Ovary (tissue), 7 donors: ENCODE measurements at regions not wholly inside any gene's neighbourhood (a gene's known extent, or its start where the extent isn't known, plus 50 kb on each side); places are given as distances from the start of the nearest gene placed in this dataset.

Experiments used
- DNase-seq, 5 donors: peaks; one replicate each; pipeline ENCODE4 v3.0.0-alpha.2; 2019 to 2020
- H3K27ac ChIP-seq, 2 donors: fragments of 200-600 bp; one replicate each; pipeline versions ENCODE4 v1.5.1 to v1.8.0; 2019 to 2022
- H3K27me3 ChIP-seq: fragments of 200-600 bp; one replicate; pipeline ENCODE4 v1.8.0; 2022
- H3K36me3 ChIP-seq: fragments of 200-600 bp; sonication (generic); one replicate; pipeline ENCODE4 v1.5.1; 2019
- H3K4me1 ChIP-seq: one replicate; pipeline ENCODE4 v1.8.1; 2013; ENCODE audit warnings: mild to moderate bottlenecking, moderate library complexity; ENCODE audit not compliant: insufficient read depth
- H3K4me3 ChIP-seq: fragments of 200-600 bp; sonication (generic); one replicate; pipeline ENCODE4 v1.5.1; 2017
- H3K9me3 ChIP-seq, 2 donors: fragments of 200-600 bp in 1 of 2; sonication (generic) in 1 of 2; one replicate each; pipeline versions ENCODE4 v1.5.1 to v1.8.1; 2013 to 2019; ENCODE audit warnings: mild to moderate bottlenecking in 1 of 2, moderate library complexity in 1 of 2
- CTCF ChIP-seq, 3 donors: fragments of 450-650 bp in 2 of 3; fragments of 200-600 bp in 1 of 3; IDR thresholded peaks; one replicate each; pipeline versions ENCODE4 v1.5.1 to v1.8.0; 2016 to 2022; ENCODE audit warnings: antibody characterized with exemption in 3 of 3, mild to moderate bottlenecking in 1 of 3
- EP300 ChIP-seq: sonication (generic); formaldehyde crosslinking; IDR thresholded peaks from one replicate; pipeline ENCODE4 v1.6.1; 2017; ENCODE audit warnings: antibody characterized with exemption
- POLR2A ChIP-seq: fragments of 450-650 bp; IDR thresholded peaks from one replicate; pipeline ENCODE4 v1.6.1; 2017; ENCODE audit warnings: antibody characterized with exemption, mild to moderate bottlenecking, moderate library complexity
- WGBS, 3 donors: extraction: QIAGEN DNeasy Blood & Tissue Kit in 1 of 3; methylation state at CpG; one replicate each; pipeline versions ENCODE4 v1.1.5 to v1.1.7; 2013 to 2017; 5-methylcytosine and 5-hydroxymethylcytosine counted together
- intact Hi-C, 4 donors: fragments of 100-400 bp; cut with DNase I; formaldehyde crosslinking; loops; one replicate each; pipeline versions ENCODE4 v1.11.0 to v1.15.1; 2022 to 2023
- donor health status: DM: no; HTN: no; CAD: no; lungs with moderate emphysema.
- donor health status: DM: no; HTN: no; CAD: no.
- donor health status: Bipolar disorder and iron deficiency.
- donor health status: DM: no; HTN: no; CAD: no.
- donor health status: DM: yes; HTN: yes; CAD: no.

GRCh38 chr6:1479601-1480221 lies 90.3 kb downstream of the FOXF2 start:
- Histone ChIP-seq H3K36me3 (no peaks in the 10 kb centered on the region), H3K4me3 (no peak overlapping the region), H3K27me3 (no peaks in the 10 kb centered on the region), H3K4me1 (no peaks in the 10 kb centered on the region), H3K27ac (no peak overlapping the region), H3K9me3 (no peaks in the 10 kb centered on the region)
- TF ChIP-seq POLR2A (no peak), EP300 (no peak)
- 45 to 47% (median 47%) methylated on average over 3 of the region's 3 CpGs for WGBS, 3 donors
- DNase-seq, result no peak
- intact Hi-C loops, result no loop called here

- 61 to 83% (median 81%) methylated on average over 1 of the region's 1 CpG for WGBS, 3 donors
- DNase-seq, result no peak
- no peaks in the 10 kb centered on the region for H3K36me3 ChIP-seq
- no peaks in the 10 kb centered on the region for H3K27me3 ChIP-seq
- no peaks in the 10 kb centered on the region for H3K4me1 ChIP-seq
- TF ChIP-seq EP300 (no peak), CTCF (IDR thresholded peaks at IDR 0.05) (no peak), POLR2A (no peak)
- H3K4me3 ChIP-seq, result no peak overlapping the region
- no peaks in the 10 kb centered on the region for H3K9me3 ChIP-seq
- H3K27ac ChIP-seq, result no peak overlapping the region
- intact Hi-C loops, result no loop called here
Observed at GRCh38 chr6:1481286-1481685, 91.9 kb downstream of the FOXF2 start.

- TF ChIP-seq CTCF (IDR thresholded peaks at IDR 0.05) (no peak), POLR2A (no peak), EP300 (no peak)
- no peaks in the 10 kb centered on the region for H3K4me1 ChIP-seq
- intact Hi-C loops, result no loop called here
- no peak overlapping the region for H3K27ac ChIP-seq
- no peak overlapping the region for H3K4me3 ChIP-seq
- DNase-seq, result no peak
- no peaks in the 10 kb centered on the region for H3K9me3 ChIP-seq
- WGBS, 3 donors, result 91 to 94% (median 92%) methylated on average over 9 of the region's 9 CpGs
- no peaks in the 10 kb centered on the region for H3K36me3 ChIP-seq
- no peaks in the 10 kb centered on the region for H3K27me3 ChIP-seq
Observed at GRCh38 chr6:1482381-1483166, 93.2 kb downstream of the FOXF2 start.

- TF ChIP-seq CTCF (IDR thresholded peaks at IDR 0.05) (no peak), POLR2A (no peak), EP300 (no peak)
- Histone ChIP-seq H3K4me1 (no peaks in the 10 kb centered on the region), H3K4me3 (no peak overlapping the region), H3K27me3 (no peaks in the 10 kb centered on the region), H3K9me3 (no peaks in the 10 kb centered on the region), H3K27ac (no peak overlapping the region), H3K36me3 (no peaks in the 10 kb centered on the region)
- no peak for DNase-seq
- intact Hi-C loops, result no loop called here
- 24 to 38% (median 27%) methylated on average over 5 of the region's 5 CpGs for WGBS, 3 donors
Observed at GRCh38 chr6:1485678-1486077, 96.3 kb downstream of the FOXF2 start.

GRCh38 chr6:1486387-1486786 lies 97.0 kb downstream of the FOXF2 start:
- Histone ChIP-seq H3K36me3 (no peaks in the 10 kb centered on the region), H3K4me3 (no peak overlapping the region), H3K9me3 (no peaks in the 10 kb centered on the region), H3K4me1 (no peaks in the 10 kb centered on the region), H3K27ac (no peak overlapping the region), H3K27me3 (no peaks in the 10 kb centered on the region)
- no peak for DNase-seq
- TF ChIP-seq POLR2A (no peak), EP300 (no peak), CTCF (IDR thresholded peaks at IDR 0.05) (no peak)
- intact Hi-C loops, result no loop called here
- WGBS, 3 donors, result 73 to 88% (median 76%) methylated on average over 1 of the region's 1 CpG
